GM19397 (cell line): ENCODE measurements at regions not wholly inside any gene's neighbourhood (a gene's known extent, or its start where the extent isn't known, plus 50 kb on each side); places are given as distances from the start of the nearest gene placed in this dataset.
"Not testable (repeated sequence)": the region's sequence is repeated elsewhere in the genome, so short reads cannot be mapped to it uniquely, and the experiment has no call there.

Experiments
- ATAC-seq: cut with Tn5 transposase; IDR thresholded peaks from one replicate; pipeline ENCODE4 v1.9.1; 2021; ENCODE audit warnings: mild to moderate bottlenecking, moderate library complexity; ENCODE audit not compliant: unreplicated experiment

GRCh38 chr11:122023614-122024250 is 92.3 kb downstream of the BLID start:
- no peak for ATAC-seq

- ATAC-seq, result no peak
Measured at GRCh38 chr11:122022646-122023045, 93.4 kb downstream of the BLID start.

DNA sequence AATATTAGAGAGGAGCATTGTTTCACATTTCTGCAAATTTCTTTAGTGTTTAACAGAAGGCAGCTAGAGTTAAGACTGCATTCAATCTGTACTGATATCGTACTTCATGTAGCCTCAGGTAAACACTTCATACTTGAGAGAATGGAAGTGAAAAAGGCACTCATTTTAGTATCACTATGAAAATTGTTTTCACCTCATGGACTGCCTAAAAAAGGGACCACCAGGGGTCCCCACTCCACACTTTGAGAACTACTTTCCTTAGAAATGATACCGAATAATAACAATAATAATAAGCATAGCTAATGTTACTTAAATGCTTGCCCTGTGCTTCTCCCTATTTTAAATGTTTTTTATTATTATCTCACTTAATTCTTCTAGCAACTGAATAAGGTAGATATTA is 95.1 kb downstream of the BLID start:
- ATAC-seq, result no peak

DNA sequence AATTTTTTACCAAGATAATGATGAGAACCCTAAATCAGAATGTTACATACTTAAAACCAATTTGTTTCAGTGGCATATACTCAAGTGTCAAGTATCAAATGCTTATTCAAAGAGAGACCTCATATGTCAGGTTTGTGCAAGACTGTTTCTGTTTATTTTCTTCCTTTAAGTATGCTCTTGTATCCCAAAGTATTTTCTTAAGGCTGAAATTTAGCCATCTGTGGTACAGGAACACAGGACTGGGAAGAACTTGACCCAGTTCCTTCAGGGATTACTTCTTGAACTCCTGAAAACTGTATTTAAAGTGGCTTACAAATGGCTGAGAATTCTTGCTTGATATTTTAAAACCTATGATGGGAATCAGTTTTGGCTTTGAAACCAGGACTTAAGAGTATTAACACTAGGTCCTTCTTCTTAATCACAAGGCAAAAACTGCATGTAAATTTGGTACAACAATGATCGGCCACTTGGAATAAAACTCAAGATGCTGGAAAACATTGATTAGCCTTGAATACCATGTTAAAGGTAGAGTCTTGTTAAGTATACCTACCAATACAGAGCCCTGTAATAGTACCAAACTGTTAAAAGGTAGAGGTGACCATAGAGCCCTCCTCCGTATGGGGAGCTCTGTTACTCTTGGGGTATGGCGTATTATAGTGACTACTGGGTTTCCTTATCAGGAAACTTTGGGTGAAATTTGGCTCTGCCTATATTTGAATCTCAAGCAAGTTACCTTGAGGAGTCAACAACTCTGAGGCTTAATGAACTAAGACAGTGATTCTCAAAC is 95.9 kb downstream of the BLID start:
- no peak for ATAC-seq

DNA sequence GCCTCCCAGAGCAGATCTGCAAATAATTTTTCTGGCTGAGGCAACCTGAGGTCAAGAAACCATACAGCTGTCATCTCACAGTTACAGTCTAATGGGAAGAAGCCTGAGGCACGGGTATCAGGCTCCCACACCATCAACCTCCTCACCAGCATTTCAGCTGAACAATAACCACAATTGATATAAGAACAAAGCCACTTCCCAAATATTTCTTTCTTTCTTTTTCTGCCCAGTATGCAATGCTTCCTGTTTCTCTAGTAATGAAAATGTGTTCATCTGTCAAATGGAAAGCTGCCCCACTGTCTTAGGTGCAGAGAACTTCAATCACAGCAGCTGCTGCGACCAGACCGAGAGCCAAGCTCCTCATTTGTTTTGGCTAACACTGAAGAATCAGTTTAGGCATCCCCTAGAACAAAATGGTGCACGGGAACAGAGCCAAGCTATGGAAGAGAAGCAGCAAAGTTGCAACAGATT is 108.4 kb downstream of the BLID start:
- ATAC-seq, result no peak

GRCh38 chr11:122004446-122004845 is 111.6 kb downstream of the BLID start:
- ATAC-seq, result no peak

DNA sequence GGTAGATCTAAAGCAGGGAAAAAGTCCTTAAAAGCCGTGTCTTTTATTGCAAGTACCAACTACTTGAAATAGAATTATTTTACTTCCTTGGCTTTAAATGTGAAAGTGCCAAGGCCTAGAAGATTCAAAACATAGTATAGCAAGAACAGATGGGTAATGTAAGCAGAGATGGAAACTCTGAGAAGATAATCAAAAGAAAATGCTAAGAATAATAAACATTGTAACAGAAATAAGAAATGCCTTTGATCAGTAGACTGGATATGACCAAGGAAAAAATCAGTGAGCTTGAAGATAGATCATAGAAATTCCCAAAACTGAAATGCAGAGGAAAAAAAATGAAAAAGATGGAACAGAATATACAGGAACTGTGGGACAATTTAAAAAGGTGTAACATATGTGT is 113.1 kb downstream of the BLID start:
- no peak for ATAC-seq

GRCh38 chr11:122002047-122002446 is 114.0 kb downstream of the BLID start:
- ATAC-seq, result no peak

GRCh38 chr11:121999651-122000050 is 116.4 kb downstream of the BLID start:
- no peak for ATAC-seq

GRCh38 chr11:121996574-121996973 is 119.4 kb downstream of the BLID start:
- ATAC-seq, result no peak

- ATAC-seq, result no peak
Measured at GRCh38 chr11:121983901-121984300, 132.1 kb downstream of the BLID start.

DNA sequence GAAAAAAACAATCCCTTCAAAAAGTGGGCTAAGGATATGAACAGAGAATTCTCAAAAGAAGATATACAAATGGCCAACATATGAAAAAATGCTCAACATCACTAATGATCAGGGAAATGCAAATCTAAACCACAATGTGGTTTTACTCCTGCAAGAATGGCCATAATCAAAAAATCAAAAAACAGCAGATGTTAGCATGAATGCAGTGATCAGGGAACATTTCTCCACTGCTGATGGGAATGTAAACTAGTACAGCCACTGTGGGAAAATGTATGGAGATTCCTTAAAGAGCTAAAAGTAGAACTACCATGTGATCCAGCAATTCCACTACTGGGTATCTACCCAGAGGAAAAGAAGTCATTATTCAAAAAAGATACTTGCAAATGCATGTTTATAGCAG is 138.1 kb downstream of the BLID start:
- ATAC-seq, result not testable (repeated sequence)

GRCh38 chr11:121968638-121969037 is 147.4 kb downstream of the BLID start:
- ATAC-seq, result no peak

DNA sequence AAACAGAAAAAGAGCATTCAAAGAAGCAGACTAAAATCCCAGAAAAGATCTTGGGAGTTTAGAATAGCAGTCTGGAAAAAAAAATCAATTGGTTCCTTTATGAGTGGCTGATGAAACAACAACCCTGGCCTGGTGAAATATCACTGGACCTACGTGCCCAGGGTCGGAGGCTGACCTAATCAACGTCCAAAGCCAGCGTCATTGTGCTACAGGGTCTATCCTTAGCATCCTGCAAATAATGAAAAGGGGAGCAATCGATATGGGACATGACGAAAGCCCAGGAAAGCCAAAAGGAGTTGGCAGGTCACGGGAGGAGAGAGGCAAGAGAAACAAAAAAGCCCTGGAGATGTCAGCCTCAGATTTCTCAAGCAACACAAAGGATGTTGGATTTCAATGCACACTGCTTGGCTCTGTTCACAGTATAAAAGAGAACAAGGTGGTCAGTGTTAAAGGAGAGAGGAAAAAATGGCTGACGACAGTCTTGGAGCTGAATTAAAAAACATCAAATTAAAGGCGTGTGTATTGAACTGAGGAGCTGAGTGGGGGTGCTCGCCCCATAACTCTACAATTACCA is 148.8 kb downstream of the BLID start:
- ATAC-seq, result no peak

GRCh38 chr11:121965330-121965729 is 150.7 kb downstream of the BLID start:
- ATAC-seq, result no peak

DNA sequence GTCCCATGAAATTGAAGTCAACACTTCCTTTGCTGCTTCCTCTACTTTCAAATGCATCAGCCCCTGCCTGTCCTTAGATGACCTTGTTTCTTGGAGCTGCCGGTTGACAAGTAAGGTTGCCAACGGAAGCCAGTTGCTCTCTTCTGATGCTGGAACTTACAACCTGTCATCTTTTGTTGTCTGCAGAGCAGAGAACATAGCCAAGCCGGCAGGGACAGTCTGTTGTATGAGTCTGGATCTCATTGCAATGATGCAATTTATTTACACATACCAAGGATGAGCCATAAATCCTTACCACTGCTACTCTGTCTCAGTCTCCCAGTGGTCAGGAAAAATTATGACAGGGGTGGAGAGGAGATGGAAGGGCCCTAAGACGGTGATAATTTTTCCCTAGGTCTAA is 151.4 kb downstream of the BLID start:
- no peak for ATAC-seq

DNA sequence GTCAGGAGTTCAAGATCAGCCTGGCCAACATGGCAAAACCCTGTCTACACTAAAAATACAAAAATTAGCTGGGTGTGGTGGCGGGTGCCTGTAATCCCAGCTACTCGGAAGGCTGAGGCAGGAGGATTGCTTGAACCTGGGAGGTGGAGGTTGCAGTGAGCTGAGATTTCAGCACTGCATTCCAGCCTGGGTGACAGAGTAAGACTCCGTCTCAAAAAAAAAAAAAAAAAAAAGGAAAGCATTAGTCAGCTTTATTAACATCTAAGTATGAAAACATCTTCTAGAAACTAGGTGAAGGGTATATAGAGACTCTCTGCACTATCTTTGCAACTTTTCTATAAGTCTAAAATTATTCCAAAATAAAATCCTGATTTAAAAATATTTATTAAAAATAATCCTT is 152.2 kb downstream of the BLID start:
- not testable (repeated sequence) for ATAC-seq

GRCh38 chr11:121961321-121961801 is 154.7 kb downstream of the BLID start:
- ATAC-seq, result no peak

- ATAC-seq, result no peak
Measured at GRCh38 chr11:121958971-121959325, 157.1 kb downstream of the BLID start.

DNA sequence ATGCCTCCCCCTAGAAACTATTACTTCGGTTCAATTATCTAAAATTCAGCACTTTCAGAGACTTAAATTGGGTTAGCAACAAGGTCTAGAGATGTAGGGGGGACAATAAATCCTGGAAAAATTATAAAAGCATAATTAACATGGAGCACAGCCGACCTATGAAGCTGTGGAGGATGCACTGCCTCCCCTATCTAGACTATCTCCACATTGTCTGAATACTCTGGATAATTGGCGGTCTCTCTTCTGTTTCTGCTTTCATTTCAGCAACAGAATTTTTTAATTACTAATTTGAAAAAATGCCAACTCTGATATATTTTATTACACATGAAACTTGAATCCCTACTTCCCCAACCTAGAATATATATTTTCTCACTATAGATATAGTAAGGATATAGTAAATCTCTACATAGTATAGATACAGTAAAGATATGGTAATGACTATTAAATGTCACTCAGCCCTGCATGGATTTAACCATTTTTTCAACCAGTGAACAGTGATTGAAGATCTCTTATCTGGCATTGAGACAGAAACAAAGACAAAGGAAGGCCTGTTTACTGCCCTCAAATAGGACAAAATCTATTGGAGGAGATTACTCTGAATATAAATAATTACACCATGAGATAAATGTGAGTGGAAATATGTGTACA is 157.6 kb downstream of the BLID start:
- ATAC-seq, result no peak

GRCh38 chr11:121953122-121953521 is 162.9 kb downstream of the BLID start:
- ATAC-seq, result no peak

GRCh38 chr11:121950160-121950559 is 165.9 kb downstream of the BLID start:
- ATAC-seq, result no peak
